ENCODE measurements at regions not wholly inside any gene's neighbourhood (a gene's known extent, or its start where the extent isn't known, plus 50 kb on each side); places are given as distances from the start of the nearest gene placed in this dataset.

GRCh38 chr4:3384771-3385710 is 56.7 kb upstream of the HGFAC start:
- TF ChIP-seq CTCF (IDR thresholded peaks at IDR 0.05; ENCODE audit: low read depth, low read length), result no peak
- DNase-seq (ENCODE audit: low read depth, low spot score), result no peak
- Histone ChIP-seq H3K9me3 (ENCODE audit: control insufficient read depth, insufficient read depth, low read length) (peaks cover 11% of the 10 kb centered on the region), H3K27ac (ENCODE audit: low read depth, low read length) (no peak overlapping the region), H3K4me3 (ENCODE audit: low read depth, low read length) (no peak overlapping the region), H3K27me3 (ENCODE audit: control insufficient read depth, insufficient read depth, low read length) (no peaks in the 10 kb centered on the region)
- CTCF ChIA-PET, result no interaction called here
- POLR2A ChIA-PET, result no interaction called here

- Histone ChIP-seq H3K4me3 (ENCODE audit: low read depth, low read length) (no peak overlapping the region), H3K9me3 (ENCODE audit: control insufficient read depth, insufficient read depth, low read length) (peaks cover 3% of the 10 kb centered on the region; the same call in 1 of the 2 replicates), H3K27me3 (ENCODE audit: control insufficient read depth, insufficient read depth, low read length) (no peaks in the 10 kb centered on the region), H3K27ac (ENCODE audit: low read depth, low read length) (no peak overlapping the region)
- no peak for TF ChIP-seq CTCF (IDR thresholded peaks at IDR 0.05; ENCODE audit: low read depth, low read length)
- ChIA-PET CTCF (no interaction called here), POLR2A (no interaction called here)
- DNase-seq (ENCODE audit: low read depth, low spot score), result no peak
These were observed 55.9 kb upstream of the HGFAC start for GRCh38 chr4:3385711-3386420.

- Histone ChIP-seq H3K4me3 (ENCODE audit: low read depth, low read length) (no peak overlapping the region), H3K27ac (ENCODE audit: low read depth, low read length) (no peak overlapping the region), H3K9me3 (ENCODE audit: control insufficient read depth, insufficient read depth, low read length) (peaks cover 3% of the 10 kb centered on the region; the same call in 1 of the 2 replicates), H3K27me3 (ENCODE audit: control insufficient read depth, insufficient read depth, low read length) (no peaks in the 10 kb centered on the region)
- TF ChIP-seq CTCF (IDR thresholded peaks at IDR 0.05; ENCODE audit: low read depth, low read length), result no peak
- ChIA-PET POLR2A (no interaction called here), CTCF (no interaction called here)
- no peak for DNase-seq (ENCODE audit: low read depth, low spot score)
These were observed 55.2 kb upstream of the HGFAC start for GRCh38 chr4:3386526-3386925.

- ChIA-PET CTCF (no interaction called here), POLR2A (no interaction called here)
- Histone ChIP-seq H3K9me3 (ENCODE audit: control insufficient read depth, insufficient read depth, low read length) (peaks cover 3% of the 10 kb centered on the region; the same call in 1 of the 2 replicates), H3K4me3 (ENCODE audit: low read depth, low read length) (no peak overlapping the region), H3K27me3 (ENCODE audit: control insufficient read depth, insufficient read depth, low read length) (no peaks in the 10 kb centered on the region), H3K27ac (ENCODE audit: low read depth, low read length) (no peak overlapping the region)
- no peak for DNase-seq (ENCODE audit: low read depth, low spot score)
- TF ChIP-seq CTCF (IDR thresholded peaks at IDR 0.05; ENCODE audit: low read depth, low read length), result no peak
These were observed 54.4 kb upstream of the HGFAC start for GRCh38 chr4:3387154-3387942.
